Keratinocyte (primary cell): ENCODE measurements at regions not wholly inside any gene's neighbourhood (a gene's known extent, or its start where the extent isn't known, plus 50 kb on each side); places are given as distances from the start of the nearest gene placed in this dataset.

Source experiments
- DNase-seq: peaks from one replicate; pipeline ENCODE4 v3.0.0-alpha.2; 2011; ENCODE audit warnings: low read depth, missing footprints, low spot score
- FAIRE-seq: peaks from 2 replicates; lab custom pipeline; 2011; peaks lifted over from hg19 to GRCh38; lab: Jason Lieb, UNC
- H2AFZ ChIP-seq: 2 replicates; pipeline ENCODE4 v1.6.0; 2012; ENCODE audit warnings: low read length, control low read depth, inconsistent platforms; ENCODE audit not compliant: control insufficient read depth
- H3K27ac ChIP-seq: 2 replicates; pipeline ENCODE4 v1.5.1; 2011; ENCODE audit warnings: low read length; ENCODE audit not compliant: control insufficient read depth, insufficient read depth
- H3K27me3 ChIP-seq: 3 replicates; pipeline ENCODE4 v1.6.0; 2011; ENCODE audit warnings: low read length; ENCODE audit not compliant: control insufficient read depth, insufficient read depth; ENCODE audit errors: extremely low read depth
- H3K36me3 ChIP-seq, 2 experiments: 2 replicates in 1 of 2; 3 replicates in 1 of 2; pipeline ENCODE4 v1.5.1; 2011; ENCODE audit warnings: low read length in 2 of 2, mild to moderate bottlenecking in 1 of 2; ENCODE audit not compliant: control insufficient read depth in 2 of 2, insufficient read depth in 2 of 2; ENCODE audit errors: extremely low read depth in 1 of 2
- H3K4me1 ChIP-seq: 3 replicates; pipeline ENCODE4 v1.5.1; 2011; ENCODE audit warnings: low read length; ENCODE audit not compliant: control insufficient read depth, insufficient read depth; ENCODE audit errors: extremely low read depth
- H3K4me2 ChIP-seq: 3 replicates; pipeline ENCODE4 v1.6.0; 2011; ENCODE audit warnings: low read depth, low read length; ENCODE audit not compliant: control insufficient read depth, insufficient read depth; ENCODE audit errors: extremely low read depth
- H3K4me3 ChIP-seq, 3 experiments: fragments of 200-600 bp in 1 of 3; sonication (generic) in 1 of 3; 2 replicates in 2 of 3; 3 replicates in 1 of 3; pipeline ENCODE4 v1.5.1; 2011 to 2016; ENCODE audit warnings: low read length in 3 of 3, mild to moderate bottlenecking in 3 of 3, control low read depth in 2 of 3, inconsistent platforms in 1 of 3, low read depth in 1 of 3, mixed read lengths in 1 of 3, mixed run types in 1 of 3, moderate library complexity in 1 of 3; ENCODE audit not compliant: control insufficient read depth in 2 of 3, insufficient read depth in 2 of 3; ENCODE audit errors: extremely low read depth in 1 of 3
- H3K79me2 ChIP-seq: 2 replicates; pipeline ENCODE4 v1.6.0; 2012; ENCODE audit warnings: low read length; ENCODE audit not compliant: control insufficient read depth, insufficient read depth
- H3K9ac ChIP-seq: 3 replicates; pipeline ENCODE4 v1.6.0; 2011; ENCODE audit warnings: low read length; ENCODE audit not compliant: control insufficient read depth, insufficient read depth; ENCODE audit errors: extremely low read depth
- H3K9me1 ChIP-seq: 3 replicates; pipeline ENCODE4 v1.6.0; 2011; ENCODE audit warnings: low read length; ENCODE audit not compliant: control insufficient read depth, insufficient read depth; ENCODE audit errors: extremely low read depth
- H3K9me3 ChIP-seq: 2 replicates; pipeline ENCODE4 v1.5.1; 2012; ENCODE audit warnings: low read depth, low read length; ENCODE audit not compliant: control insufficient read depth
- H4K20me1 ChIP-seq: 3 replicates; pipeline ENCODE4 v1.6.0; 2011; ENCODE audit warnings: low read length; ENCODE audit not compliant: control insufficient read depth, insufficient read depth; ENCODE audit errors: extremely low read depth
- CTCF ChIP-seq, 3 experiments: IDR thresholded peaks in 1 of 3; conservative IDR thresholded peaks in 1 of 3; optimal IDR thresholded peaks in 1 of 3; 2 replicates in 2 of 3; 3 replicates in 1 of 3; pipeline versions ENCODE3 to v1.5.1; 2011; ENCODE audit warnings: low read length in 3 of 3, mild to moderate bottlenecking in 3 of 3, moderate library complexity in 2 of 3, control low read depth in 1 of 3, inconsistent platforms in 1 of 3; ENCODE audit not compliant: insufficient read depth in 2 of 3; ENCODE audit errors: extremely low read depth in 1 of 3
- EZH2 ChIP-seq: IDR thresholded peaks from one replicate; pipeline ENCODE4 v1.6.1; 2012; ENCODE audit warnings: inconsistent platforms, mild to moderate bottlenecking, low read length, moderate library complexity
- dilution Hi-C: fragments of 300-500 bp; cut with MboI; formaldehyde crosslinking; loops from one replicate; pipeline ENCODE4 v1.7.0; 2020; ENCODE audit warnings: low sequenced_read_pairs; ENCODE audit not compliant: extremely low pct_ligation_motif_present

GRCh38 chr12:32946504-32947131, 50.0 kb upstream of the PKP2 start:
- H3K79me2 ChIP-seq: no peaks in the 10 kb centered on the region
- H3K4me1 ChIP-seq: peaks cover 13% of the 10 kb centered on the region
- H4K20me1 ChIP-seq: no peaks in the 10 kb centered on the region
- H3K9me1 ChIP-seq: no peaks in the 10 kb centered on the region
- DNase-seq (no peak), FAIRE-seq (no peak)
- H3K27me3 ChIP-seq: no peaks in the 10 kb centered on the region
- dilution Hi-C loops: no loop called here
- H3K27ac ChIP-seq: no peak overlapping the region
- no peaks in the 10 kb centered on the region for H3K36me3 ChIP-seq
- no peak for TF ChIP-seq CTCF (optimal IDR thresholded peaks at IDR 0.05 in 1 of 3, IDR thresholded peaks at IDR 0.05 in 1 of 3, conservative IDR thresholded peaks at IDR 0.05 in 1 of 3; ENCODE audit: extremely low read depth in 1 of 3, insufficient read depth in 2 of 3, low read length in 3 of 3)
- TF ChIP-seq EZH2: no peak
- H3K4me3 ChIP-seq: no peak overlapping the region
- no peak overlapping the region for H3K4me2 ChIP-seq
- no peak overlapping the region for H2AFZ ChIP-seq
- H3K9me3 ChIP-seq: no peaks in the 10 kb centered on the region
- no peak overlapping the region for H3K9ac ChIP-seq
